ENCODE measurements at regions not wholly inside any gene's neighbourhood (a gene's known extent, or its start where the extent isn't known, plus 50 kb on each side); places are given as distances from the start of the nearest gene placed in this dataset.

DNA sequence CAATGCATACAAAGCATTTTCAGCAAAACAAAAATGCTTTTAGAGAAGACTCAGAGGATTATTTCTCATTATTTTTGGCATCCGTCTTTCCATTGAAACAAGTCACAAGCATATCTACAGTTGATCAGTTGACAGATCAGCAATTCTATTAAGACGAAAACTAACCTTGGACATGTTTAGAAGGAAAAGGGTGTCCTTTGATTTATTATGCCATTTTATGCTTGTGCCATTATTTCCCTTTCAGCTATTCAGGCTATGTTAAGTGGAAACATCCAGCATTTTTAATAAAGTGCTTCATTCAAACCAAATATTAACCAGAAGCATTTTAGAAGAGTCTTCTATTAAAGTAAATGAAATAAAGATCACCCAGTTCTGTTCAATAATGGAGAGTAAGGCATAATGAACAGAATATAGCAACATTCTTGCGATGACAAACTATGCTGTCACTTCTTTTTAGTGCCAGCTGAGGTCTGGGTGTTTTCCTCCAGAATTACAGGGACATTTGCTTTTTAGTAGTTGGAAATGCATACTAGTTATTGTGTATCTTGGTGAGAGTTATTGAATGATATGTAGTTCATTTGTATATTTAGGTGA lies 481.4 kb downstream of the PLA2G4A start:
- no peak for DNase-seq (ENCODE audit: low spot score)

- DNase-seq (ENCODE audit: low spot score), result no peak
These were observed 484.4 kb downstream of the PLA2G4A start for GRCh38 chr1:187313115-187313514.

- DNase-seq (ENCODE audit: low spot score), result no peak
These were observed 497.8 kb downstream of the PLA2G4A start for GRCh38 chr1:187326557-187326956.

DNA sequence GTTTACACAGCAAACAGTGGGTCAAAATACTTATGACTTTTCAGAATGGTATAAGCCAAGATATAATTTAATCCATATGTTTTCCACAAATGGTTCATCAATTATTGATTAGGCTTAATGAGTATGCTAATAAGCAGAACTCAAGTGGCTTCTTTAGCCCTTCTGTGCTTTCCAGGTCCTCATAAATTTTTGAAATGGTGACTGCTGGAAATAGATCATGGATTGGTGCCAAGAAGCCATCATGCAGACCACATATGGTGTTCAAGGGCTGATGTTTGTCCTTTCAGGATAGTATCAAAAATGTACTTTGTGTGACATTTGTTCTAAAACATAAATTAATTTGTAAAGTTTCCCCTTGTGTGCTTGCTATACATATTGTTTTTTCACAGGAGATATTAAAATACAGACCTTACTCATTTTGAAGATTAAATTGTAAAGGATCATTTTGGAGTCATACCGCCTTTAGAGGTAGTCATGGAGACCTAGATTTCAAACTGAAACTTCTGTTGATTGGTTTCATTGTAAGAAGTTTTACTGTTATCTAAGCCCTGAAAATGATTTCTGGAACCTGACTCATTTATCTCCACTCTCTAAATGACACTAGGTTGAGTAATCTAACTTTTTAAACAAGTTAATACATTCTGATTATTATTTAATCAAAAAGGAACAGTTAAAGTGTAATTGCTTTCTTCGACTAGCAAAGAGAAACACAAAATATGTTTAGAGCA lies 507.9 kb downstream of the PLA2G4A start:
- DNase-seq (ENCODE audit: low spot score), result no peak

- DNase-seq (ENCODE audit: low spot score), result no peak
These were observed 510.1 kb downstream of the PLA2G4A start for GRCh38 chr1:187338762-187339412.

DNA sequence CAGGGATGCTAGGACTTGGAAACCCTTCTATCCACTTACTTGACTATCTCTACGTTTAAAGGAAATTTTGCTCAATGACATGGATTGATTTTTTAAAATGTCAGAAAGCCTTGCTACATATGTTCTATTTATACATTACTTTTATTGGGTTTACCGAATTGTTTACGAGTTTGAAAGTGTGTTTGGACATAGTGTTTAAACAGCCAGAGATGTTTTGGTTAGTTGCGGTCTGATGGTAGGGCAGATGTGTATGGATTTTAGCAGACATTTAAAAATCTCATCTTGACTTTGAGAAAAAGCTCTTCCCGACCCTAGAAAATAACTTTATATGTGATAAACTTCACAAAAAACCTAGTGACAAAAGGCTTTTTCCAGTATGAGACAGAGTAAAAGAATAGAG lies 513.7 kb downstream of the PLA2G4A start:
- DNase-seq (ENCODE audit: low spot score), result no peak

- no peak for DNase-seq (ENCODE audit: low spot score)
These were observed 545.3 kb downstream of the PLA2G4A start for GRCh38 chr1:187374082-187374481.

GRCh38 chr1:187374742-187375141 lies 546.0 kb downstream of the PLA2G4A start:
- DNase-seq (ENCODE audit: low spot score), result no peak

GRCh38 chr1:187383366-187383765 lies 554.6 kb downstream of the PLA2G4A start:
- DNase-seq (ENCODE audit: low spot score), result peak; percentile 15

DNA sequence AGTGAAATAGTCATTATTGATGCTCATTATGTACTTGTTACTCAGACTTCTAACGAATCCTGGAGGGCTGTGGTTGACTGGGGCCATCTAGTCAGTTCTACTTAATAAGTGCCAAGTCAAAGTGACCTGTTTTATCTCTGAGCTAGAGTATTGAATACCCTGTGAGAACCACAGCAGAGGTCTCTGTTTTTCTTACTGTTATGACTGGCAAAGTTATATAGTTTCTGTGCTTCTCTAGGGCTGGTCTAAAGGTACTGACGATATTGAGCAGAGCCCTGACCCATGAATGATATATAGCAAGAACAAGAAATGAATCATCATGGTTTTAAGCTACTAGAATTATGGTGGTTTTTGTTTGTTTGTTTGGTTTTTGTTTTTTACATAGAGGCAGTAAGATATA lies 555.8 kb downstream of the PLA2G4A start:
- no peak for DNase-seq (ENCODE audit: low spot score)

DNA sequence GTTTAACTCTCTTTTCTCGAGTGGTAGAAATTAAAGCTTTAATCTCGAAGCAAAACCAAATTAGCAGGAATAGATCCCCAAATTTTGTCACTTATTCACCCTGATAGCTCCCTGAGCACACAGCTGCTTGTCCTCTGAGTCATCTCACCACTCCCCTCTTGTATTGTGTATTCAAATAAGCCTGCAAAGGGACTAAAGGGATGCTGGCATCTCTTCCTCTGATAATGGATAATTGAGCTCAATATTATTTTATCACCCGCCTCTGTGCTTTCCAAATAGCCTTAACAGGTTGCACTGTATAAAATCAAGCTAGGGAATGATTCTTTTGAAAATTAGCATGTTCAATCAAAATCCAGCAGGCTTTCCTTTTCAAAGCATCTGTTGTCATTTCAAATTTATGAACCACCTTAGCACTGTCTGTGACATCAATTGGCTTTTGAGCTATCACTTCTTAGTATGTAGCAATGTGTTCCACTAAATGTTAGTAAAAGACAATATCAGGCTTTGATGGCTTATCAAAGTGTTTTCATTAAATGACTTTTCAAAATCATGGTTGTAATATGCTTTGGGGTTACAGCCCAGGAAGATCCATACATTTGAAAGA lies 561.6 kb downstream of the PLA2G4A start:
- no peak for DNase-seq (ENCODE audit: low spot score)

- DNase-seq (ENCODE audit: low spot score), result no peak
These were observed 567.5 kb downstream of the PLA2G4A start for GRCh38 chr1:187396226-187396625.

GRCh38 chr1:187396929-187397796 lies 568.4 kb downstream of the PLA2G4A start:
- DNase-seq (ENCODE audit: low spot score), result no peak

DNA sequence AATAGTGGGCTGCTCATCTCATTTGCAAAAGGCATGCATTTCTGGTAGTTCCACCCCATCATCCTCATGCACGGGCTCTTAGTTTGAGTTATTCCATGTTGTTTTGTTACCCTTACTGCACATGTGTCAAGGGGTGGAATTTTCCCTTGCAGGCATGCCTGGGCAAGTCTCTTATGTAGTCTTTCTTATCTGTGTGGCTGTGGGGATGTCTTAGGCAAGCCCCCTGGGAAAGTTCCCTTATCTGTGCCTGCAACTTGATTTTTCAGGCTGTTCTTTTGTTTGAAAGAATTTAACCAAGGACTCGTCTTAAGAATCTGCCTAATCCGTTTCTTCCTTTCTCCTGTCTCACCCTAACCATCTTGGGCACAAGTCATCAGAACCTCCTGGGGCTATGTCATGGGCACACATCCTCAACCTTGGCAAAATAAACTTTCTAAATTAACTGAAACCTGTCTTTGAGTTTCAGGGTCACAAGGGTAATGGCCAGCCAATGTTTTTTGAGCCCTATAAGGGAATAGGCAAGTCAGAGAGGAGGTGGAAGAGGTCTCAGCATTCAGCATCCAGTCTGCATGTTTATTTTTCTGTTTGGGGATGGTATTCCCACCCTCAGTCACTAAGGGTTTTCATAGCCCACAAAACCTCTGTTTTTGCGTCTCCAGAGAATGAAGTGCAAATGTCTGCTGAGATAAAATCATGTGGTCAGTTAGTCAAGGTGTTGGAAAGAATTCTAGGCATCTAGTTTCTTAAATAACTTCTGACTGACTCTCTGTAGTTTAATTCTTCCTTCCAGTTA lies 579.7 kb downstream of the PLA2G4A start:
- no peak for DNase-seq (ENCODE audit: low spot score)

DNA sequence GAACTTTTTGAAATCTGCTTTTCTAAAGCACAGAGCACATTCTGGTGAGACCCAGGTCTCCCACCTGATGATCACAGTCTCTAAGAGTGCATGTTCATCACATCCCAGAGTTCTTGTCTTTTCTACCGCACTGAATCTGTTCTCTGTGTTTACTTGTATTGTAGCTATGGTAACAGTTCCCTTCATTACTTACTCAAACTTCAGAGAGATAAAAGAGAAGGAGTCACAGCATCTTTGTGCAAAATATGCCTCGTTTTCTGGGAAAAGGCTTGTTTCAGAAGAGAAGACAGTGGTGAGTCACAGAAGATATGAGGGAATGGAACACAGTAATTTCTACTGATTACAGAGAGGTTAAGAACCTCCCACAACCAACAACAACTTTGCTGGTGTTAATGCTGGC lies 580.6 kb downstream of the PLA2G4A start:
- no peak for DNase-seq (ENCODE audit: low spot score)

DNA sequence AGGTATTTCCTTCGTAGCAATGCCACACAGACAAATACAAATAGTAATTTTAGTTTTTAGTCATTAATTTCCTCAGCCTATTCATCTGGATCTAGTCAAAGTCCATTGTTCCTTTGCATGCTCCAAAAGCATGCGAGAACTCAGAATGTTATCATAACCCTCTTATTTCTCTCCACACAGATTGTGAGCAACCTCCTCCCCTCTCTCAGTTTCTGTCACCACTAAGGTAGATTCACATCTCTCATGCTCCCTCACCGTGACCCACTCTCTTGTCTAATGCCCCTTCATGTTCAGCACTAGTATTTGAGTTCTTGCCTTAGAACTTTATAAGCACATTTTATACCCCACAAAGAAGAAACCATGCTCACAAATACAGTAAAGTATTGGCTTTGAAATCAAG lies 582.4 kb downstream of the PLA2G4A start:
- DNase-seq (ENCODE audit: low spot score), result no peak

GRCh38 chr1:187413405-187414169 lies 584.8 kb downstream of the PLA2G4A start:
- DNase-seq (ENCODE audit: low spot score), result no peak

GRCh38 chr1:187415065-187415464 lies 586.3 kb downstream of the PLA2G4A start:
- DNase-seq (ENCODE audit: low spot score), result no peak

GRCh38 chr1:187417520-187417919 lies 588.8 kb downstream of the PLA2G4A start:
- DNase-seq (ENCODE audit: low spot score), result peak; percentile 2

GRCh38 chr1:187433598-187433997 lies 604.8 kb downstream of the PLA2G4A start:
- DNase-seq (ENCODE audit: low spot score), result no peak
